Cardiac septum (tissue), 1 donor: ENCODE measurements at regions not wholly inside any gene's neighbourhood (a gene's known extent, or its start where the extent isn't known, plus 50 kb on each side); places are given as distances from the start of the nearest gene placed in this dataset.

Experiments
- DNase-seq: peaks from one replicate; pipeline ENCODE4 v3.0.0-alpha.2; 2020; ENCODE audit warnings: low spot score
- intact Hi-C: fragments of 100-400 bp; cut with DNase I; formaldehyde crosslinking; loops from one replicate; pipeline ENCODE4 v1.14.0; 2022
- donor health status: DM: no; HTN: no; CAD: no.

DNA sequence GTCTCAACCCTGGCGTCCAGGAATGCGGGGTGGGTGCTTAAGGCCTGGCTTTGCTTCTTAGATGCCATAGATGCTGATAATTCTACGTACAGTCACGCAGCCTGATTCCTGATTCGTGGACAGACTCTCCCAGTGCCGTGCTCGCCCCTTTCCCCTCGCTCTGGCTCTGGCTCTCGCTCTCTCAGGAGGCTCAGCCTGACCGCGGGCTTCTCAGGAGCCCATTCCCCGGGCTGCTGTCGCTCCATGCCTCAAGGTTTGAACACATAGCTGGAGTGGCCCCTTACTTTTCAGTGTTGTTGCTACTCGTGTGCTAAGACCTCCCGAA is 59.2 kb upstream of the ZC4H2 start:
- intact Hi-C loops: no loop called here
- no peak for DNase-seq

- DNase-seq: peak; percentile 78
- intact Hi-C loops: no loop called here
Observed at GRCh38 chrX:65034668-65035445, 58.6 kb upstream of the ZC4H2 start, which contains the start of gene ZC3H12B. Gene ZC3H12B, plus strand, starts transcription at chrX:65034826.

DNA sequence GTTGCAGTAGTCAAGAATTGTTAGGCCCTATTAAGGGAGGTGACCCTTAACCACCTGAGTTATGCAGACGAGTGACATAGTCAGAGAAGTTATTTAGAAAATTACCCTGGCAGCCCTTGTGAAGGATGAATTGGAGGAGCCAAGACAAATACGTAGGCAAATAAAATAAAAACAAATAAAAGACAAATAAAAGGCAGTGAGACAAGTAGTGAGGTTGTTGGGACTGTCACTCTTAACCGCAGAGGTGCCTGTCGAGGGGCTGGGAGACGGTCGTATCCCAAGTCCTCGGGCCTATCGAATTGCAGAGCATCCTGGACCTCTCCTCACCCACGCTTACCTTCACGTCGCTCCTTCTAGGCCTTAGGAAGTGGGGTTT is 58.0 kb upstream of the ZC4H2 start:
- DNase-seq: no peak
- intact Hi-C loops: no loop called here
